ENCODE measurements at regions not wholly inside any gene's neighbourhood (a gene's known extent, or its start where the extent isn't known, plus 50 kb on each side); places are given as distances from the start of the nearest gene placed in this dataset.

DNA sequence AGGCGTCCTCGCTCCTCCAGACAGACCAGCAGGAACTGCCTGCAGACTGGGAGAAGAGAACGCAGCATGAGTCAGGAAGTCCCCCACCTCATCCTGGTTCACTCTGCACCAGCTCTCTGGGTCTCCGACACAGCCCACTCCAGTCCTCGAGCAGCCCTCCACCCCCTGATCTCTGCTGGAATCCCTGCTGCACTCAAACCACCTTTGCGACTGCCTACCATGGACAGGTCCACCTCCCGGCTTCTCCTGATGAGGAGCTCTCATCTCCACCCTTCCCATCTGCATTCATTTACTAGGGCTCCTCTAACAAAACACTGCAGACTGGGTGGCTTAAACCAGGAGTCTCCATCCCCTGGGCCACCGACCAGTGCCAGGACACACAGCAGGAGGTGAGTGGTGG, 202.3 kb upstream of the IGF1R start:
- no peak for FAIRE-seq
- no peaks in the 10 kb centered on the region for H3K4me1 ChIP-seq (ENCODE audit: insufficient read depth, low read length)
- no peaks in the 10 kb centered on the region for H4K20me1 ChIP-seq (ENCODE audit: insufficient read depth, low read length)
- no peak overlapping the region for H3K27ac ChIP-seq (ENCODE audit: low read depth, low read length)
- TF ChIP-seq EZH2 (IDR thresholded peaks at IDR 0.05; ENCODE audit: insufficient read depth, low read length): no peak
- TF ChIP-seq, protein P1, sequence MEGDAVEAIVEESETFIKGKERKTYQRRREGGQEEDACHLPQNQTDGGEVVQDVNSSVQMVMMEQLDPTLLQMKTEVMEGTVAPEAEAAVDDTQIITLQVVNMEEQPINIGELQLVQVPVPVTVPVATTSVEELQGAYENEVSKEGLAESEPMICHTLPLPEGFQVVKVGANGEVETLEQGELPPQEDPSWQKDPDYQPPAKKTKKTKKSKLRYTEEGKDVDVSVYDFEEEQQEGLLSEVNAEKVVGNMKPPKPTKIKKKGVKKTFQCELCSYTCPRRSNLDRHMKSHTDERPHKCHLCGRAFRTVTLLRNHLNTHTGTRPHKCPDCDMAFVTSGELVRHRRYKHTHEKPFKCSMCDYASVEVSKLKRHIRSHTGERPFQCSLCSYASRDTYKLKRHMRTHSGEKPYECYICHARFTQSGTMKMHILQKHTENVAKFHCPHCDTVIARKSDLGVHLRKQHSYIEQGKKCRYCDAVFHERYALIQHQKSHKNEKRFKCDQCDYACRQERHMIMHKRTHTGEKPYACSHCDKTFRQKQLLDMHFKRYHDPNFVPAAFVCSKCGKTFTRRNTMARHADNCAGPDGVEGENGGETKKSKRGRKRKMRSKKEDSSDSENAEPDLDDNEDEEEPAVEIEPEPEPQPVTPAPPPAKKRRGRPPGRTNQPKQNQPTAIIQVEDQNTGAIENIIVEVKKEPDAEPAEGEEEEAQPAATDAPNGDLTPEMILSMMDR (IDR thresholded peaks at IDR 0.05; ENCODE audit: insufficient read depth, low read depth, low read length): no peak
- no peaks in the 10 kb centered on the region for H3K27me3 ChIP-seq (ENCODE audit: insufficient read depth, low read length)
- no peak for DNase-seq (ENCODE audit: low read depth)
- no peak overlapping the region for H3K9ac ChIP-seq (ENCODE audit: low read length)
- no peak overlapping the region for H3K4me2 ChIP-seq (ENCODE audit: low read length)
- peaks cover 3% of the 10 kb centered on the region for H3K9me3 ChIP-seq (ENCODE audit: insufficient read depth, low read depth, low read length)
- Mint-ChIP-seq H3K9me3 (ENCODE audit: unreplicated experiment) (peaks cover 4% of the 10 kb centered on the region), H3K36me3 (ENCODE audit: low read depth, unreplicated experiment) (peaks cover 3% of the 10 kb centered on the region), H3K27ac (ENCODE audit: unreplicated experiment) (no peak overlapping the region), H3K4me3 (ENCODE audit: unreplicated experiment) (no peak overlapping the region), H3K27me3 (ENCODE audit: low read depth, unreplicated experiment) (peaks cover 11% of the 10 kb centered on the region), H3K4me1 (ENCODE audit: low read depth, unreplicated experiment) (peaks cover 11% of the 10 kb centered on the region)
- no peak overlapping the region for H2AFZ ChIP-seq (ENCODE audit: low read depth, low read length)
- no peaks in the 10 kb centered on the region for H3K79me2 ChIP-seq (ENCODE audit: insufficient read depth, low read length)
- H3K36me3 ChIP-seq (ENCODE audit: insufficient read depth, low read length): no peaks in the 10 kb centered on the region
- no peak overlapping the region for H3K4me3 ChIP-seq (ENCODE audit: insufficient read depth, low read depth, low read length)

DNA sequence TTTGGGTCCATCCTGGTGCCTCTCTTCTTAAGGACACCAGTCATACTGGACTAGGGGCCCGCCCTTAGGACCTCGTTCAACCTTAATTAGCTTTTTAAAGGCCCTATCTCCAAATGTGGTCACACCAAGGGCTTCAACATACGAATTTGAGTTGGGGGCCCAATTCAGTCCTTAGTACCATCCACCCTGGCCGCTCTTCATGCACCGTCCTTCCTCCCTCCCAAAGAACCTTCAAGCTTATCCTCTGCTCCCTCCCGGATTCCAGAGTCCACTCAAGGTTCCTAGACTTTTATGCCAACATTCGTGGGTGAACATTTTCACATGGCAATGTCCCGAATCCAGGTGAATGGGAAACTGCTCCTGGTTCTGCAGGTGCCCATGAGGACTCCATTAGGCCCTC, 201.3 kb upstream of the IGF1R start:
- TF ChIP-seq, protein P1 (IDR thresholded peaks at IDR 0.05; ENCODE audit: insufficient read depth, low read depth, low read length): no peak
- TF ChIP-seq EZH2 (IDR thresholded peaks at IDR 0.05; ENCODE audit: insufficient read depth, low read length): no peak
- H3K9me3 ChIP-seq (ENCODE audit: insufficient read depth, low read depth, low read length): peaks cover 3% of the 10 kb centered on the region
- H3K36me3 ChIP-seq (ENCODE audit: insufficient read depth, low read length): no peaks in the 10 kb centered on the region
- no peak overlapping the region for H3K4me3 ChIP-seq (ENCODE audit: insufficient read depth, low read depth, low read length)
- H3K9me3 Mint-ChIP-seq (ENCODE audit: unreplicated experiment): peaks cover 4% of the 10 kb centered on the region
- no peaks in the 10 kb centered on the region for H4K20me1 ChIP-seq (ENCODE audit: insufficient read depth, low read length)
- FAIRE-seq (no peak), DNase-seq (ENCODE audit: low read depth) (no peak)
- no peak overlapping the region for H3K27ac Mint-ChIP-seq (ENCODE audit: unreplicated experiment)
- no peak overlapping the region for H3K27ac ChIP-seq (ENCODE audit: low read depth, low read length)
- no peaks in the 10 kb centered on the region for H3K4me1 ChIP-seq (ENCODE audit: insufficient read depth, low read length)
- no peaks in the 10 kb centered on the region for H3K79me2 ChIP-seq (ENCODE audit: insufficient read depth, low read length)
- H2AFZ ChIP-seq (ENCODE audit: low read depth, low read length): no peak overlapping the region
- peaks cover 11% of the 10 kb centered on the region for H3K4me1 Mint-ChIP-seq (ENCODE audit: low read depth, unreplicated experiment)
- H3K36me3 Mint-ChIP-seq (ENCODE audit: low read depth, unreplicated experiment): peaks cover 3% of the 10 kb centered on the region
- no peaks in the 10 kb centered on the region for H3K27me3 ChIP-seq (ENCODE audit: insufficient read depth, low read length)
- no peak overlapping the region for H3K4me2 ChIP-seq (ENCODE audit: low read length)
- peaks cover 21% of the 10 kb centered on the region for H3K27me3 Mint-ChIP-seq (ENCODE audit: low read depth, unreplicated experiment)
- H3K9ac ChIP-seq (ENCODE audit: low read length): no peak overlapping the region
- H3K4me3 Mint-ChIP-seq (ENCODE audit: unreplicated experiment): no peak overlapping the region

DNA sequence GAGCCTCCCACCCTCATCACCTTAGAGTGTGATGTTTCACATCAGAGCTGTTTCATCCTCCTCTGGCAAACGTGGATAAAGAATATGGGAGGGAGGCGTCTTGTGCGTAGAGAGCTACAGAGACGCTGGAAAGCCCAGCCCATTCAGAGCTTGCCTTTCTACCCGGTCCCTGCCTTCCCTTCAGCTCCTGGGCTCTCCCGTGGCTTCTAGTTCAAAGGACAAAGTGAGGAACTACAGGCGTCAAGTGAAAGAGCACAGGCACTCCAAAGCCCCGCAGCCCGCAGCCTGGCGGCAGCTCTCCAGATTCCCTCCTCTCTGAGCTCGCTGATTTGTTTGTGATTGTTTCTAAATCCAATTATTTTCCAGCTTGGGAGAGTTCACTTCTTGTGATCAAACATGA, 197.1 kb upstream of the IGF1R start:
- Histone ChIP-seq H3K79me2 (ENCODE audit: insufficient read depth, low read length) (no peaks in the 10 kb centered on the region), H2AFZ (ENCODE audit: low read depth, low read length) (no peak overlapping the region), H3K4me1 (ENCODE audit: insufficient read depth, low read length) (no peaks in the 10 kb centered on the region), H3K9ac (ENCODE audit: low read length) (no peak overlapping the region), H3K4me3 (ENCODE audit: insufficient read depth, low read depth, low read length) (no peak overlapping the region), H3K27me3 (ENCODE audit: insufficient read depth, low read length) (no peaks in the 10 kb centered on the region), H3K27ac (ENCODE audit: low read depth, low read length) (no peak overlapping the region), H3K9me3 (ENCODE audit: insufficient read depth, low read depth, low read length) (peaks cover 3% of the 10 kb centered on the region), H3K4me2 (ENCODE audit: low read length) (no peak overlapping the region), H4K20me1 (ENCODE audit: insufficient read depth, low read length) (no peaks in the 10 kb centered on the region), H3K36me3 (ENCODE audit: insufficient read depth, low read length) (no peaks in the 10 kb centered on the region)
- FAIRE-seq (no peak), DNase-seq (ENCODE audit: low read depth) (no peak)
- Mint-ChIP-seq H3K27ac (ENCODE audit: unreplicated experiment) (no peak overlapping the region), H3K4me1 (ENCODE audit: low read depth, unreplicated experiment) (peaks cover 4% of the 10 kb centered on the region), H3K4me3 (ENCODE audit: unreplicated experiment) (no peak overlapping the region), H3K9me3 (ENCODE audit: unreplicated experiment) (peaks cover 4% of the 10 kb centered on the region), H3K36me3 (ENCODE audit: low read depth, unreplicated experiment) (peaks cover under 1% of the 10 kb centered on the region), H3K27me3 (ENCODE audit: low read depth, unreplicated experiment) (peaks cover 24% of the 10 kb centered on the region)
- no peak for TF ChIP-seq EZH2 (IDR thresholded peaks at IDR 0.05; ENCODE audit: insufficient read depth, low read length)
- TF ChIP-seq, protein P1 (IDR thresholded peaks at IDR 0.05; ENCODE audit: insufficient read depth, low read depth, low read length): no peak
